ENCODE measurements at regions not wholly inside any gene's neighbourhood (a gene's known extent, or its start where the extent isn't known, plus 50 kb on each side); places are given as distances from the start of the nearest gene placed in this dataset.

DNA sequence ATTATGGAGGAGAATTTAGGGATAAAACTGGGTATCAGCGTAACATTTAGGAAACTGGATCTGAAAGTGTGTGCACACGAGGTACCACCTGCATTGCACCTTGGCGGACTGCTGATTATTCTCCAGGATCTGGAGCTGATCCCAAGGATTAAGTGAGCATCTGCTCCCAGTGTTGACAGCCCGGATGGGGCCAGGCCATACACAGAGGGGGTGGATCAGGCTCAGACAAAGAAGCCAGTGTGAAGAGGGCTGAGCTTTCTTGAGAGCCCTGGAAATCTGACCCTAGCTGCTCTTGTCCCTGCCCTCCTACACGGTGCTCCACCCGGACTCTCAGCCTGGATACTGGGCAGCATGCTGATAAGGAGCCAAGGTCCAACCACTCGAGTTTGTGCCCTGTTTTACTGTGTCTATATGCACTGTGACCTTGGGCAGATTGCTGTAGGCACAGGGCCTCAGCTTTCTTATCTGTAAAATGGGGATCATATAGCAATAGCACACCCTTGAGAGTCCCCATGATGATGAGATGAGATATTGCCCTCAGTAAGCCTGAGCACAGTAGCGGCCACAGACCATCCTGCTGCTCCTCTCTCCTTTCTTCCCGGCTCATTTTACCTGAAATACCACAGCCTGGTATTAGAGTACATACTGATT lies 396.8 kb upstream of the CELF4 start:
- Histone ChIP-seq H3K36me3 (ENCODE audit: control insufficient read depth, insufficient read depth, low read length) (no peaks in the 10 kb centered on the region), H3K4me3 (replicated peaks; ENCODE audit: low read depth, low read length) (no peak overlapping the region), H3K27me3 (replicated peaks; ENCODE audit: control insufficient read depth, insufficient read depth, low read length) (no peaks in the 10 kb centered on the region)
- no peak for DNase-seq (ENCODE audit: extremely low read depth, insufficient read length)
- TF ChIP-seq, protein P1, sequence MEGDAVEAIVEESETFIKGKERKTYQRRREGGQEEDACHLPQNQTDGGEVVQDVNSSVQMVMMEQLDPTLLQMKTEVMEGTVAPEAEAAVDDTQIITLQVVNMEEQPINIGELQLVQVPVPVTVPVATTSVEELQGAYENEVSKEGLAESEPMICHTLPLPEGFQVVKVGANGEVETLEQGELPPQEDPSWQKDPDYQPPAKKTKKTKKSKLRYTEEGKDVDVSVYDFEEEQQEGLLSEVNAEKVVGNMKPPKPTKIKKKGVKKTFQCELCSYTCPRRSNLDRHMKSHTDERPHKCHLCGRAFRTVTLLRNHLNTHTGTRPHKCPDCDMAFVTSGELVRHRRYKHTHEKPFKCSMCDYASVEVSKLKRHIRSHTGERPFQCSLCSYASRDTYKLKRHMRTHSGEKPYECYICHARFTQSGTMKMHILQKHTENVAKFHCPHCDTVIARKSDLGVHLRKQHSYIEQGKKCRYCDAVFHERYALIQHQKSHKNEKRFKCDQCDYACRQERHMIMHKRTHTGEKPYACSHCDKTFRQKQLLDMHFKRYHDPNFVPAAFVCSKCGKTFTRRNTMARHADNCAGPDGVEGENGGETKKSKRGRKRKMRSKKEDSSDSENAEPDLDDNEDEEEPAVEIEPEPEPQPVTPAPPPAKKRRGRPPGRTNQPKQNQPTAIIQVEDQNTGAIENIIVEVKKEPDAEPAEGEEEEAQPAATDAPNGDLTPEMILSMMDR (IDR thresholded peaks at IDR 0.05; ENCODE audit: insufficient read depth, low read length, poor library complexity, severe bottlenecking): no peak

DNA sequence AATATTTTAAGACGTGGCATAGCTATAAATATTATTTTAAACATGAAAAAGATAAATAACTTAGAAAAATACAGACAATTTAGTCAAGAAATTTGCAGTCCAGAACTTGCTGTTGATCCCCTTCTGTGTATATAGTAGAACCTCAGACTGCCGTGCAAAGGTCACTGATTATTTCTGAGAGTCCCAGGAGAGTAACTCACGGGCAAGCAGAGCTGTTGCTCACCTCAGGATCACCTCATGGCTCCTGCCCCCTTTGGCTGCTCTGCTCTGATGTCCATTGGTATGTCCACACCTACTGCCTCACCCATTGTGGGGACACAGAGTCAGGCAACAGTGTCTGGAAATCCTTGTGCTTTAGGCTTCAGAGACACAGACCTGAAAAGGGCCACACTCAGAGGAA lies 392.9 kb upstream of the CELF4 start:
- no peaks in the 10 kb centered on the region for H3K36me3 ChIP-seq (ENCODE audit: control insufficient read depth, insufficient read depth, low read length)
- TF ChIP-seq, protein P1 (IDR thresholded peaks at IDR 0.05; ENCODE audit: insufficient read depth, low read length, poor library complexity, severe bottlenecking): no peak
- no peaks in the 10 kb centered on the region for H3K27me3 ChIP-seq (replicated peaks; ENCODE audit: control insufficient read depth, insufficient read depth, low read length)
- no peak overlapping the region for H3K4me3 ChIP-seq (replicated peaks; ENCODE audit: low read depth, low read length)
- DNase-seq (ENCODE audit: extremely low read depth, insufficient read length): no peak

GRCh38 chr18:37956902-37957301 lies 391.3 kb upstream of the CELF4 start:
- H3K27me3 ChIP-seq (replicated peaks; ENCODE audit: control insufficient read depth, insufficient read depth, low read length): no peaks in the 10 kb centered on the region
- no peaks in the 10 kb centered on the region for H3K36me3 ChIP-seq (ENCODE audit: control insufficient read depth, insufficient read depth, low read length)
- no peak overlapping the region for H3K4me3 ChIP-seq (replicated peaks; ENCODE audit: low read depth, low read length)
- no peak for DNase-seq (ENCODE audit: extremely low read depth, insufficient read length)
- TF ChIP-seq, protein P1 (IDR thresholded peaks at IDR 0.05; ENCODE audit: insufficient read depth, low read length, poor library complexity, severe bottlenecking): no peak

DNA sequence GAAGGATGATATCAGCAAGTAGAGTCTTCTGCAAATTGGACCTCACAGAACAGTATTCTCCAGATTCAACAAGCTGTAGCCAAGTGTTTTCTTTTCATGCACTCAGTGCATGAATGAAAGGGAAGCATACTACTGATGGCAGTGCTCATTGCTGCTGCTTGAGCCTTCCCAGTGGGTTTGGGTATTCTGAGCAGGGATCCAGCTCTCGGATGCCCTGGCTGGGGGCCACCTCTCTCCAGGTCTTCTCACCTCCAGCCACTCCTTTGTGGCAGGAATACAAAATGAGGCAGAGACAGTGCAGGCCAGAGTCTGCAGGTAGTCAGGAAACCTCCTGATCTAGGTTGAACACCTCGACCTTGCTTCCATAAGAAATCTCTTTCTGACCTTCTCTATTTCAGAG lies 390.4 kb upstream of the CELF4 start:
- Histone ChIP-seq H3K36me3 (ENCODE audit: control insufficient read depth, insufficient read depth, low read length) (no peaks in the 10 kb centered on the region), H3K4me3 (replicated peaks; ENCODE audit: low read depth, low read length) (no peak overlapping the region), H3K27me3 (replicated peaks; ENCODE audit: control insufficient read depth, insufficient read depth, low read length) (no peaks in the 10 kb centered on the region)
- DNase-seq (ENCODE audit: extremely low read depth, insufficient read length): no peak
- TF ChIP-seq, protein P1 (IDR thresholded peaks at IDR 0.05; ENCODE audit: insufficient read depth, low read length, poor library complexity, severe bottlenecking): no peak

DNA sequence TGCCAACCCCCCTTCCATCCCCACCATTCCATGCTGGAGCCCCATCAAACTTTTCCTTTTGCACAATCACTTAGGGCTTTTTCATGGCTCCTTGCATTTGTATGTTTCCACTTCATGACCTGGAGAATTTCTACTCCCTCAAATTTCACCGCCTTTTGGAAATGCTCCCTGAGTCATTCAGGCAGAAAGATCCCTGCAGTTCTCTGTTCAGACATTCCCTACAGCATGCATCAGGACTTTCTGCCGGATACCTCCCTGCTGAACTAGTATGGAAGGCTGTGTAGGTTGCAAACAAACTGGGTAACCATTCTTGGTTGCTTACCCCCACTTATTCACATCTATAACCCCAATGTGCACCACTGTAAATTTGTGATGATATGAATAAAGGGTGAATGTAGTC lies 389.6 kb upstream of the CELF4 start:
- TF ChIP-seq, protein P1 (IDR thresholded peaks at IDR 0.05; ENCODE audit: insufficient read depth, low read length, poor library complexity, severe bottlenecking): no peak
- no peak for DNase-seq (ENCODE audit: extremely low read depth, insufficient read length)
- H3K36me3 ChIP-seq (ENCODE audit: control insufficient read depth, insufficient read depth, low read length): no peaks in the 10 kb centered on the region
- no peak overlapping the region for H3K4me3 ChIP-seq (replicated peaks; ENCODE audit: low read depth, low read length)
- H3K27me3 ChIP-seq (replicated peaks; ENCODE audit: control insufficient read depth, insufficient read depth, low read length): no peaks in the 10 kb centered on the region

DNA sequence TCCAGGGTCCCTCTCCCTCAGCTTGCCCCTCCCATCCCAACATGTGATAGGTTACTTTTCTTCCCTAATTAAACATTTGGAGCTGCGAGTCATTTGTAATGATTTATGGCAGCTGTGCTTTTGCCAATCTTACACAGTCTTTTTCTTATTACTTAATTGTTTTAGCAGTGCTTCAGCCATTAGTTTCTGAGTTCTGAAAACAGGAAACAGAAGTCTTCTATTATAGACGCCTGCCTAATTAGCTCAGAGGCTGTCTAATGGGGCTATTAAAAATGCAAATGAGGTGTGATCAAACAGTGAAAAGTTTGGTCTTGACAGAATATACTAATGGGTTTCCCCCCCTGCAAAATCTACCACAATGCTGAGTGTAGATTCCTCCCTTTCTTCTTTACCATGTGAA lies 388.3 kb upstream of the CELF4 start:
- H3K27me3 ChIP-seq (replicated peaks; ENCODE audit: control insufficient read depth, insufficient read depth, low read length): no peaks in the 10 kb centered on the region
- no peak overlapping the region for H3K4me3 ChIP-seq (replicated peaks; ENCODE audit: low read depth, low read length)
- no peaks in the 10 kb centered on the region for H3K36me3 ChIP-seq (ENCODE audit: control insufficient read depth, insufficient read depth, low read length)
- DNase-seq (ENCODE audit: extremely low read depth, insufficient read length): no peak
- TF ChIP-seq, protein P1 (IDR thresholded peaks at IDR 0.05; ENCODE audit: insufficient read depth, low read length, poor library complexity, severe bottlenecking): no peak

Data from GM06990 (cell line).